GM12878 (cell line): ENCODE measurements at regions not wholly inside any gene's neighbourhood (a gene's known extent, or its start where the extent isn't known, plus 50 kb on each side); places are given as distances from the start of the nearest gene placed in this dataset.

Source experiments
- ATAC-seq: fragments of 200-7000 bp; cut with Tn5 transposase; 3 replicates; pipeline ENCODE4 v1.9.1; 2020; ENCODE audit warnings: mild to moderate bottlenecking, moderate library complexity
- BruUV-seq: library from RNA; stranded (reverse); fragments of 400-500 nt; replicated peaks from 2 replicates; lab custom pipeline; 2021; lab: Mats Ljungman, UMichigan
- CTCF ChIA-PET: fragments of 300-600 bp; sonication (Branson Sonifier 250); formaldehyde crosslinking; extraction: SDS; loops from one replicate; lab custom pipeline; 2021; ENCODE audit warnings: inconsistent platforms; lab: Yijun Ruan, JAX
- POLR2A ChIA-PET: fragments of 350-600 bp; formaldehyde crosslinking; extraction: SDS; loops from one replicate; lab custom pipeline; 2021; ENCODE audit warnings: inconsistent platforms; lab: Charles Lee
- RAD21 ChIA-PET: fragments of 300-600 bp; sonication (Branson Sonifier 250); formaldehyde crosslinking; loops from one replicate; lab custom pipeline; 2023; ENCODE audit warnings: antibody characterized with exemption; ENCODE audit not compliant: unreplicated experiment; lab: Charles Lee
- SMC1A ChIA-PET: fragments of 300-600 bp; sonication (Branson Sonifier 250); formaldehyde crosslinking; loops from one replicate; lab custom pipeline; 2023; ENCODE audit not compliant: unreplicated experiment, uncharacterized antibody; lab: Charles Lee
- DNase-seq: peaks from one replicate; pipeline ENCODE4 v3.0.0-alpha.2; 2011; ENCODE audit warnings: low read depth, low spot score
- FAIRE-seq: peaks from 3 replicates; lab custom pipeline; 2011; peaks lifted over from hg19 to GRCh38; lab: Jason Lieb, UNC
- H2AFZ ChIP-seq: 2 replicates; pipeline ENCODE4 v1.6.0; 2011; ENCODE audit warnings: low read depth, low read length, control low read depth; ENCODE audit not compliant: control insufficient read depth
- H3K27ac ChIP-seq: 2 replicates; pipeline ENCODE4 v1.5.1; 2011; ENCODE audit warnings: control low read depth; ENCODE audit not compliant: control insufficient read depth, insufficient read depth
- H3K27me3 ChIP-seq, 2 experiments: replicated peaks in 1 of 2; 2 replicates each; pipeline versions ENCODE4 v1.6.0 to v1.6.1; 2011; ENCODE audit warnings: low read length in 1 of 2; ENCODE audit not compliant: control insufficient read depth in 2 of 2, insufficient read depth in 2 of 2
- H3K36me3 ChIP-seq, 2 experiments: 2 replicates each; pipeline ENCODE4 v1.5.1; 2011; ENCODE audit warnings: low read length in 1 of 2; ENCODE audit not compliant: control insufficient read depth in 2 of 2, insufficient read depth in 2 of 2
- H3K4me1 ChIP-seq: 2 replicates; pipeline ENCODE4 v1.6.1; 2011; ENCODE audit warnings: mild to moderate bottlenecking, low read length, moderate library complexity, mixed read lengths; ENCODE audit not compliant: control insufficient read depth, insufficient read depth
- H3K4me2 ChIP-seq: 2 replicates; pipeline ENCODE4 v1.6.0; 2011; ENCODE audit warnings: control low read depth; ENCODE audit not compliant: control insufficient read depth, insufficient read depth
- H3K4me3 ChIP-seq: fragments of 200-600 bp; sonication (generic); 2 replicates; pipeline ENCODE4 v1.5.1; 2016
- H3K79me2 ChIP-seq: 2 replicates; pipeline ENCODE4 v1.6.0; 2011; ENCODE audit warnings: low read length; ENCODE audit not compliant: control insufficient read depth, insufficient read depth
- H3K9ac ChIP-seq: 2 replicates; pipeline ENCODE4 v1.8.0; 2011; ENCODE audit warnings: low read length, control low read depth, mixed read lengths; ENCODE audit not compliant: control insufficient read depth, insufficient read depth
- H3K9me3 ChIP-seq: replicated peaks from 3 replicates; pipeline ENCODE4 v1.5.1; 2011; ENCODE audit warnings: mild to moderate bottlenecking, low read length; ENCODE audit not compliant: control insufficient read depth, insufficient read depth
- H4K20me1 ChIP-seq: 2 replicates; pipeline ENCODE4 v1.6.0; 2011; ENCODE audit not compliant: control insufficient read depth, insufficient read depth
- ASH2L ChIP-seq: fragments of 300-600, 200-600 bp; sonication (generic); IDR thresholded peaks from 2 replicates; pipeline ENCODE4 v1.6.1; 2017; ENCODE audit warnings: low read depth, mild to moderate bottlenecking, borderline replicate concordance
- BCL3 ChIP-seq: IDR thresholded peaks from 2 replicates; pipeline ENCODE4 v1.6.1; 2011; ENCODE audit warnings: borderline replicate concordance, low read depth, mild to moderate bottlenecking, moderate library complexity, low read length; ENCODE audit not compliant: insufficient read depth, poor library complexity, severe bottlenecking
- BMI1 ChIP-seq: fragments of 450-650 bp; IDR thresholded peaks from 2 replicates; pipeline ENCODE4 v1.6.1; 2016; ENCODE audit warnings: mild to moderate bottlenecking, moderate library complexity, borderline replicate concordance
- ESRRA ChIP-seq: IDR thresholded peaks from 2 replicates; pipeline ENCODE4 v1.6.1; 2012; ENCODE audit warnings: mild to moderate bottlenecking, low read length, improper control_type of control experiment
- FOXM1 ChIP-seq: IDR thresholded peaks from 2 replicates; pipeline ENCODE4 v1.6.1; 2012; ENCODE audit warnings: low read depth, mild to moderate bottlenecking, inconsistent platforms, low read length, moderate library complexity
- GABPA ChIP-seq: IDR thresholded peaks from 2 replicates; pipeline ENCODE4 v1.6.1; 2014; ENCODE audit warnings: antibody characterized with exemption, low read depth, mild to moderate bottlenecking, inconsistent platforms
- HDAC6 ChIP-seq: fragments of 200-600 bp; sonication (generic); IDR thresholded peaks from one replicate; pipeline ENCODE4 v1.8.0; 2017; ENCODE audit warnings: antibody characterized with exemption; ENCODE audit not compliant: unreplicated experiment
- IRF3 ChIP-seq: fragments of 450-650 bp; IDR thresholded peaks from 2 replicates; pipeline ENCODE4 v1.6.1; 2014; ENCODE audit warnings: mild to moderate bottlenecking
- MAX ChIP-seq: IDR thresholded peaks from 2 replicates; pipeline ENCODE4 v1.6.1; 2012; ENCODE audit warnings: low read depth, low read length, improper control_type of control experiment
- NFXL1 ChIP-seq: fragments of 450-650 bp; IDR thresholded peaks from 2 replicates; pipeline ENCODE4 v1.6.1; 2017; ENCODE audit warnings: antibody characterized with exemption, mild to moderate bottlenecking, borderline replicate concordance
- RB1 ChIP-seq: fragments of 450-650 bp; formaldehyde crosslinking; IDR thresholded peaks from 2 replicates; pipeline ENCODE4 v1.6.1; 2017; ENCODE audit warnings: mild to moderate bottlenecking, borderline replicate concordance
- SMAD1 ChIP-seq: fragments of 450-650 bp; IDR thresholded peaks from 2 replicates; pipeline ENCODE4 v1.6.1; 2018; ENCODE audit warnings: mild to moderate bottlenecking, low read depth; ENCODE audit not compliant: partially characterized antibody
- SMAD5 ChIP-seq: IDR thresholded peaks from 2 replicates; pipeline ENCODE4 v1.6.1; 2016; ENCODE audit warnings: antibody characterized with exemption, low read depth
- SMARCA5 ChIP-seq: fragments of 450-650 bp; IDR thresholded peaks from 2 replicates; pipeline ENCODE4 v1.6.1; 2017; ENCODE audit warnings: mild to moderate bottlenecking
- SMC3 ChIP-seq: IDR thresholded peaks from 2 replicates; pipeline ENCODE4 v1.6.1; 2011; ENCODE audit warnings: low read length, improper control_type of control experiment, borderline replicate concordance
- SRF ChIP-seq, 2 experiments: IDR thresholded peaks; 2 replicates each; pipeline ENCODE4 v1.6.1; 2011; ENCODE audit warnings: low read depth in 2 of 2, low read length in 2 of 2, mild to moderate bottlenecking in 1 of 2, moderate library complexity in 1 of 2
- ZNF274 ChIP-seq: IDR thresholded peaks from one replicate; pipeline ENCODE4 v1.8.0; 2011; ENCODE audit not compliant: insufficient read length, insufficient read depth
- WGBS: methylation state at CpG from one replicate; pipeline ENCODE4 v1.1.6; 2016; ENCODE audit warnings: low lambda C conversion rate; ENCODE audit not compliant: insufficient replicate concordance, insufficient coverage; ENCODE audit errors: missing lambda C conversion rate; 5-methylcytosine and 5-hydroxymethylcytosine counted together
- in situ Hi-C: fragments of 300-500 bp; cut with MboI; formaldehyde crosslinking; loops from 9 replicates; pipeline ENCODE4 v1.14.3; 2018; ENCODE audit warnings: mixed read lengths
- intact Hi-C: fragments of 100-400 bp; cut with micrococcal nuclease; formaldehyde crosslinking; loops from one replicate; pipeline ENCODE4 v1.14.2; 2022; ENCODE audit not compliant: unreplicated experiment

- WGBS = 48% methylated on average over 5 of the region's 5 CpGs
- FAIRE-seq (no peak), DNase-seq (no peak), ATAC-seq (no peak)
- POLR2A ChIA-PET = interaction anchor here (0.6 kb wide), 1 partner anchor 134 kb away, joined by 6 read pairs; no protein-coding TSS in a partner anchor
- H3K4me2 ChIP-seq = no peak overlapping the region
- H3K4me1 ChIP-seq = no peaks in the 10 kb centered on the region
- no peak overlapping the region for H3K27ac ChIP-seq
- RAD21 ChIA-PET = no interaction called here
- SMC1A ChIA-PET = interaction anchor here (1.2 kb wide), 1 partner anchor 26 kb away, joined by 4 read pairs; no protein-coding TSS in a partner anchor
- H4K20me1 ChIP-seq = no peaks in the 10 kb centered on the region
- in situ Hi-C loops = no loop called here
- no peak overlapping the region for H3K4me3 ChIP-seq
- no peaks in the 10 kb centered on the region for H3K36me3 ChIP-seq
- no peak overlapping the region for H3K9ac ChIP-seq
- no peak overlapping the region for H2AFZ ChIP-seq
- H3K27me3 ChIP-seq = no peaks in the 10 kb centered on the region
- TF ChIP-seq SMARCA5 (no peak), ESRRA (no peak), MAX (no peak), SMAD1 (no peak), ZNF274 (no peak), FOXM1 (no peak), ASH2L (no peak), BMI1 (no peak), GABPA (no peak), IRF3 (no peak), SRF (IDR thresholded peaks at IDR 0.05; ENCODE audit: low read depth in 2 of 2, low read length in 2 of 2) (no peak), BCL3 (no peak), SMC3 (no peak), RB1 (no peak), NFXL1 (no peak), HDAC6 (no peak), SMAD5 (no peak)
- intact Hi-C loops = no loop called here
- BruUV-seq = no TSS peak
- CTCF ChIA-PET = no interaction called here
- no peaks in the 10 kb centered on the region for H3K79me2 ChIP-seq
- no peaks in the 10 kb centered on the region for H3K9me3 ChIP-seq
Measured at GRCh38 chr6:79426625-79427278, 110.5 kb downstream of the LCA5 start.
